HFF-Myc (cell line): ENCODE measurements at regions not wholly inside any gene's neighbourhood (a gene's known extent, or its start where the extent isn't known, plus 50 kb on each side); places are given as distances from the start of the nearest gene placed in this dataset.
"Not testable (repeated sequence)": the region's sequence is repeated elsewhere in the genome, so short reads cannot be mapped to it uniquely, and the experiment has no call there.

Experiments
- DNase-seq: peaks from one replicate; pipeline ENCODE4 v3.0.0-alpha.2; 2011; ENCODE audit warnings: low read depth; ENCODE audit errors: extremely low read depth
- H3K4me3 ChIP-seq: replicated peaks from 2 replicates; pipeline ENCODE4 v1.5.1; 2011; ENCODE audit warnings: low read depth, mild to moderate bottlenecking, control low read depth, low read length
- CTCF ChIP-seq: IDR thresholded peaks from 2 replicates; pipeline ENCODE4 v1.5.1; 2012; ENCODE audit warnings: mild to moderate bottlenecking, low read depth, low read length, control low read depth; ENCODE audit errors: missing control alignments

DNA sequence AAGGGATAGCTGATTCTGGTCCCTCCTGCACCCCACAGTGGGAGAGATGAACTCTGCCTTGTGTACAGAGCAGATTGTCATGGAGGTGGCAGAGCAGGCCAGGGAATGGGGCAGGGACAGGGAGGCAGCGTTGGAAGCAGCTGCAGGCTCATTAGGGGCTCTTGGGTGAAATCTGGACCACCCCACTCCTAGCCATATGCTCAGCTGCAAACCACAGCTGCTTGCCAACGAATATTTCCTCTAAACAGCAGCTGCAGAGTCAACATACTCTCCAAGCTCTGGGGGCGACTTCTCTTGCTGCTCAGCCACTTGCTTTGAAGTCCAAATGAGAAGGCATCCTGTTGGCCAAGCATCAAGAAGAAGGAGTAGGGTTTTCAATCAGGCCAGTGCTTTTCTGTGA lies 302.3 kb upstream of the AUTS2 start:
- no peak for TF ChIP-seq CTCF

DNA sequence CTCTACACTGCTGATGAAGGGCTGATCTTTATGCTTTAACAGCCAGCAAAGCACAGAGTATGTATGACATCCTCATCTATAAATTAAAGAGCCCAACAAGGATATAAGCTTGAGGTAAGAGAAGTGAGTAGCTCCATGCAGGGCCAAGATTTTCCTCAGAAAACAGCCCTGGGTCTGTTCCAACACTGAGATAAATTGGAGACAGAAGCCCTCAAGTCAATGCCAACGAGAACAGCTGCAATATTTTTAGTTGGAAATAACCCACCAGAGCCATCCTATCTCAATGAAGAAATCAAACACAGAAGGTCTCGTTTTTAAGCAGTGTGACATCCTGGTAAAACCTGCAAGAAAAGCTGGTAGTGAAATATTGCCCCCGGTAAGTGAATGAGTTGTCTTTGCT lies 297.0 kb upstream of the AUTS2 start:
- no peak for TF ChIP-seq CTCF
- no peak overlapping the region for H3K4me3 ChIP-seq
- DNase-seq: no peak

More for the DNA sequence above, 302.3 kb upstream of the AUTS2 start:
- DNase-seq: no peak
- H3K4me3 ChIP-seq: no peak overlapping the region

DNA sequence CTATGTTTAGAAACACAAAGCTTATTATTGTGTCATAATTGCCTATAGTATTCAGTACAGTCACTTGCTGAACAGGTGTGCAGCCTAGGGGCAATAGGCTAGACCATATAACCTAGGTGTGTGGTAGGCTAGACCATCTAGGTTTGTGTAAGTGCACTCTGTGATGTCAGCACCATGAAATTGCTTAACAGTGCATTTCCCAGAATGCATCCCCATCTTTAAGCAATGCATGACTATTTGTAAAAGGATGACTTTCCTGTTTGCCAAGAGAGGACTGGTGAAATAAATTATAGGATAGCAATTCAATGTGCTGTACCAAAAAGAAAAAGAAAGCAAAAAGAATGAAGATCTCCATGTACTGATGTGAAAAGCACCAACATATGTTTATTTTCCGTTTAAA lies 288.7 kb upstream of the AUTS2 start:
- H3K4me3 ChIP-seq: no peak overlapping the region
- TF ChIP-seq CTCF: no peak
- no peak for DNase-seq

DNA sequence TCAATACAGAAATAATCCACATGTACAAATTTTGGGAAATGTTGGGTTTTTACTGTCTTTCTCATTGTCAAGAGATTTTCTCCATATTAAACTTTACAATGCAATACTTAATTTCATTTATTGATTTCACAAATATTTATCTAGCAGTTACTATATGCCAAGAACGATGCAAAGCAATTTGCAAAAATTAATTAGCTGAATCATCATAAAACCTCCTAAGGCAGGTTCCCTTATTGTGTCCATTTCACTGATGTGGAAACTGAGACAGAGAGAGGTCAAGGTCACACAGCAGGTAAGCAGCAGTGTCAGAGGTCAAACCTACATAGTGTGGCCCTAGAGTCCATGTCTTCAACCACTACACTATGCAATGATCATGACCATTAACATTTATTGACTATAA lies 286.8 kb upstream of the AUTS2 start:
- no peak overlapping the region for H3K4me3 ChIP-seq
- no peak for DNase-seq
- TF ChIP-seq CTCF: no peak

DNA sequence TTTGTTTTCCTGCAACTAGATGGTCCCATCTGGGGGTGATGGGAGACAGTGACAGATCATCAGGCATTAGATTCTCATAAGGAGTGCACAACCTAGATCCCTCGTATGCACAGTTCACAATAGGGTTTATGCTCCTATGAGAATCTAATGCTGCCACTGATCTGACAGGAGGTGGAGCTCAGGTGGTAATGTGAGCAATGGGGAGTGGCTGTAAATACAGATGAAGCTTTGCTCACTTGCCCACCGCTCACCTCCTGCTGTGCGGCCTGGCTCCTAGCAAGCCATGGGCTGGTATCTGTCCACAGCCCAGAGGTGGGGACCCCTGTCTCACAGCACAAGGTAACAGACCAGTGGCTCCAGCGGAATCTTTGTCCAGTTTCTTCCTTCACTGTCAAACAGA lies 284.4 kb upstream of the AUTS2 start:
- not testable (repeated sequence) for DNase-seq, H3K4me3 ChIP-seq

- no peak overlapping the region for H3K4me3 ChIP-seq
- no peak for TF ChIP-seq CTCF
- no peak for DNase-seq
Observed at GRCh38 chr7:69318794-69319193, 279.5 kb upstream of the AUTS2 start.

DNA sequence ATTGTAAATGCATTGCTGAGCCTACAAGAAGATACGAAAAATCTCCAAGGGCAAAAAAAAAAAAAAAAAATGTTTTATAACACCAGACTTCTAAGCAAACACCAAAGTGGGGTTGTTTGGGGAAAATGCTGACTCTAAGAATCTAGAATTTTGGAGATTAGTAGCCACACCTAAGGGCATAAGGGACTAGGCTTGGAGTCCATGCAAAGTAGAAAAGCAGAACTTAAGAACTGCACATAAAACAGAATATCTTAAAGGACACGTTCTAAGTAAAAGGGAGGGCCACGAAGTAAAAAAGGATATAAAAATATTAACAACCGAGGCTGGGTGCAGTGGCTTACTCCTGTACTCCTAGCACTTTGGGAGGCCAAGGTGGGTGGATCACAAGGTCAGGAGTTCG lies 269.8 kb upstream of the AUTS2 start:
- no peak overlapping the region for H3K4me3 ChIP-seq
- DNase-seq: no peak
- no peak for TF ChIP-seq CTCF

DNA sequence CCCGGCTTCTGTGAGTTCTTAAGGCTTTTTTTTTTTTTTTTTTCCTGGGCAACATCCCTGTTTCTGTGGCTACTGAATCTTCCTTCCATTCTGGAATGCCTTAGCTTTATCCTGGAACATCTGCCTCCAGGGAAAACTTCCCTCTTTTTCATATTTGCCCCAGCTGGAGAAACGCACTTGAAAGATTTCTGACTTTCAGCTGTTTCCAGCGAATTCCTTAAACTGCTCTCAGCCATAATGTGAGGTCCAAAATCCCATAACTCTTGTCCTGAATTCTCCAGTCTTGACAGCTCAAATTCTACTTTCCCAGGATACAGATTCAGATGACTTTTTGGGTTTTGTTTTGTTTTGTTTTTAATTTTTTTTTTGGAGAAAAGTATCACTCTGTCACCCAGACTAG lies 263.6 kb upstream of the AUTS2 start:
- DNase-seq: no peak
- no peak for TF ChIP-seq CTCF
- H3K4me3 ChIP-seq: no peak overlapping the region
